GM23248 (cell line): ENCODE measurements at regions not wholly inside any gene's neighbourhood (a gene's known extent, or its start where the extent isn't known, plus 50 kb on each side); places are given as distances from the start of the nearest gene placed in this dataset.

Experiments
- DNase-seq: peaks from one replicate; pipeline ENCODE4 v3.0.0-alpha.2; 2015
- H2AFZ ChIP-seq: fragments of 200-600 bp; sonication (generic); 2 replicates; pipeline ENCODE4 v1.6.1; 2016; ENCODE audit warnings: antibody characterized with exemption
- H3F3A ChIP-seq: fragments of 200-600 bp; sonication (generic); 2 replicates; pipeline ENCODE4 v1.6.1; 2016; ENCODE audit warnings: mild to moderate bottlenecking, antibody characterized with exemption, mixed run types; ENCODE audit not compliant: insufficient read depth
- H3K27ac ChIP-seq: fragments of 200-600 bp; sonication (generic); 2 replicates; pipeline ENCODE4 v1.5.1; 2016; ENCODE audit warnings: mild to moderate bottlenecking
- H3K27me3 ChIP-seq: fragments of 200-600 bp; sonication (generic); replicated peaks from 2 replicates; pipeline ENCODE4 v1.6.1; 2016; ENCODE audit warnings: mild to moderate bottlenecking; ENCODE audit not compliant: insufficient read depth
- H3K36me3 ChIP-seq: fragments of 200-600 bp; sonication (generic); 2 replicates; pipeline ENCODE4 v1.6.1; 2016; ENCODE audit warnings: low read depth, mild to moderate bottlenecking
- H3K4me1 ChIP-seq: fragments of 200-600 bp; sonication (generic); 2 replicates; pipeline ENCODE4 v1.6.1; 2016; ENCODE audit warnings: mild to moderate bottlenecking; ENCODE audit not compliant: insufficient read depth
- H3K4me2 ChIP-seq: fragments of 200-600 bp; sonication (generic); one replicate; pipeline ENCODE4 v1.6.1; 2016; ENCODE audit warnings: mild to moderate bottlenecking; ENCODE audit not compliant: unreplicated experiment
- H3K4me3 ChIP-seq: fragments of 200-600 bp; sonication (generic); 2 replicates; pipeline ENCODE4 v1.5.1; 2016; ENCODE audit warnings: mild to moderate bottlenecking
- H3K79me2 ChIP-seq: fragments of 200-600 bp; sonication (generic); 2 replicates; pipeline ENCODE4 v1.6.1; 2016; ENCODE audit warnings: mild to moderate bottlenecking; ENCODE audit not compliant: insufficient read depth
- H3K9ac ChIP-seq: fragments of 200-600 bp; sonication (generic); 2 replicates; pipeline ENCODE4 v1.6.1; 2016; ENCODE audit warnings: mild to moderate bottlenecking
- H3K9me2 ChIP-seq: fragments of 200-600 bp; sonication (generic); 2 replicates; pipeline ENCODE4 v1.6.1; 2016; ENCODE audit warnings: mixed run types, mild to moderate bottlenecking, moderate library complexity; ENCODE audit not compliant: insufficient read depth
- H3K9me3 ChIP-seq: fragments of 200-600 bp; sonication (generic); one replicate; pipeline ENCODE4 v1.6.1; 2017; ENCODE audit warnings: low read depth
- H4K20me1 ChIP-seq: fragments of 200-600 bp; sonication (generic); 2 replicates; pipeline ENCODE4 v1.6.0; 2016; ENCODE audit not compliant: insufficient read depth
- EZH2 ChIP-seq: fragments of 200-600 bp; sonication (generic); IDR thresholded peaks from 2 replicates; pipeline ENCODE4 v1.6.1; 2018; ENCODE audit warnings: antibody characterized with exemption, mild to moderate bottlenecking; ENCODE audit not compliant: insufficient read depth, poor library complexity, severe bottlenecking
- EZH2phosphoT487 ChIP-seq: fragments of 200-600 bp; sonication (generic); IDR thresholded peaks from 2 replicates; pipeline ENCODE4 v1.6.1; 2018; ENCODE audit warnings: antibody characterized with exemption, moderate library complexity, mild to moderate bottlenecking, low read depth; ENCODE audit not compliant: insufficient read depth
- WGBS, 2 experiments: methylation state at CpG; one replicate each; pipeline ENCODE4 v1.1.6; 2015 to 2017; ENCODE audit warnings: low lambda C conversion rate in 2 of 2, low coverage in 1 of 2; ENCODE audit errors: missing lambda C conversion rate in 2 of 2; 5-methylcytosine and 5-hydroxymethylcytosine counted together
- in situ Hi-C: fragments of 300-500 bp; cut with MboI; formaldehyde crosslinking; loops from 2 replicates; pipeline ENCODE4 v1.15.0; 2020

GRCh38 chr12:118494776-118495175 lies 118.4 kb downstream of the SUDS3 start:
- Histone ChIP-seq H3K9me2 (no peaks in the 10 kb centered on the region), H3F3A (no peaks in the 10 kb centered on the region), H4K20me1 (no peaks in the 10 kb centered on the region), H3K79me2 (no peaks in the 10 kb centered on the region), H3K27me3 (no peaks in the 10 kb centered on the region), H3K36me3 (no peaks in the 10 kb centered on the region), H3K9ac (no peak overlapping the region), H3K4me2 (no peak overlapping the region), H3K27ac (no peak overlapping the region), H3K9me3 (no peaks in the 10 kb centered on the region), H2AFZ (no peak overlapping the region), H3K4me3 (no peak overlapping the region), H3K4me1 (no peaks in the 10 kb centered on the region)
- WGBS, 2 experiments = 31 to 35% methylated on average over 3 of the region's 3 CpGs
- TF ChIP-seq EZH2 (no peak), EZH2phosphoT487 (no peak)
- in situ Hi-C loops = no loop called here
- DNase-seq = peak; percentile 5

- no peak for DNase-seq
- TF ChIP-seq EZH2 (no peak), EZH2phosphoT487 (no peak)
- Histone ChIP-seq H2AFZ (no peak overlapping the region), H3K79me2 (no peaks in the 10 kb centered on the region), H3K4me3 (no peak overlapping the region), H3K9me3 (no peaks in the 10 kb centered on the region), H3K9ac (no peak overlapping the region), H3K4me2 (no peak overlapping the region), H3K4me1 (no peaks in the 10 kb centered on the region), H3K9me2 (no peaks in the 10 kb centered on the region), H4K20me1 (no peaks in the 10 kb centered on the region), H3K27ac (no peak overlapping the region), H3F3A (no peaks in the 10 kb centered on the region), H3K27me3 (no peaks in the 10 kb centered on the region), H3K36me3 (no peaks in the 10 kb centered on the region)
- in situ Hi-C loops = no loop called here
- 13 to 16% methylated on average over 2 of the region's 2 CpGs for WGBS, 2 experiments
Observed at GRCh38 chr12:118495296-118495695, 118.9 kb downstream of the SUDS3 start.

GRCh38 chr12:118498171-118498570 lies 121.8 kb downstream of the SUDS3 start:
- DNase-seq = no peak
- H3K27ac ChIP-seq = no peak overlapping the region
- no peaks in the 10 kb centered on the region for H3K4me1 ChIP-seq

GRCh38 chr12:118500299-118500698 lies 123.9 kb downstream of the SUDS3 start:
- Histone ChIP-seq H3K4me1 (no peaks in the 10 kb centered on the region), H3K36me3 (no peaks in the 10 kb centered on the region), H3K4me2 (no peak overlapping the region), H3F3A (no peaks in the 10 kb centered on the region), H3K4me3 (no peak overlapping the region), H3K9ac (no peak overlapping the region), H3K9me3 (no peaks in the 10 kb centered on the region), H3K9me2 (no peaks in the 10 kb centered on the region), H3K79me2 (no peaks in the 10 kb centered on the region), H4K20me1 (no peaks in the 10 kb centered on the region), H2AFZ (no peak overlapping the region), H3K27ac (no peak overlapping the region), H3K27me3 (no peaks in the 10 kb centered on the region)
- DNase-seq = no peak
- TF ChIP-seq EZH2 = no peak
- TF ChIP-seq EZH2phosphoT487 = no peak
- in situ Hi-C loops = no loop called here
- 25% methylated on average over 7 of the region's 7 CpGs for WGBS, 2 experiments

More at GRCh38 chr12:118498171-118498570, 121.8 kb downstream of the SUDS3 start:
- Histone ChIP-seq H2AFZ (no peak overlapping the region), H3F3A (no peaks in the 10 kb centered on the region), H4K20me1 (no peaks in the 10 kb centered on the region), H3K79me2 (no peaks in the 10 kb centered on the region), H3K9ac (no peak overlapping the region), H3K9me2 (no peaks in the 10 kb centered on the region), H3K4me2 (no peak overlapping the region), H3K36me3 (no peaks in the 10 kb centered on the region), H3K9me3 (no peaks in the 10 kb centered on the region), H3K27me3 (no peaks in the 10 kb centered on the region), H3K4me3 (no peak overlapping the region)
- in situ Hi-C loops = no loop called here
- whole genome bisulfite sequencing, 2 experiments = 29 to 30% methylated on average over 3 of the region's 3 CpGs
- no peak for TF ChIP-seq EZH2
- TF ChIP-seq EZH2phosphoT487 = no peak

GRCh38 chr12:118501489-118501888 lies 125.1 kb downstream of the SUDS3 start:
- no peak overlapping the region for H3K9ac ChIP-seq
- H3K4me2 ChIP-seq = no peak overlapping the region
- H3K9me2 ChIP-seq = no peaks in the 10 kb centered on the region
- no peaks in the 10 kb centered on the region for H4K20me1 ChIP-seq
- H2AFZ ChIP-seq = no peak overlapping the region
- H3K9me3 ChIP-seq = no peaks in the 10 kb centered on the region
- no peaks in the 10 kb centered on the region for H3K27me3 ChIP-seq
- no peaks in the 10 kb centered on the region for H3F3A ChIP-seq
- WGBS, 2 experiments = 9 to 13% methylated on average over 3 of the region's 3 CpGs
- TF ChIP-seq EZH2 (no peak), EZH2phosphoT487 (no peak)
- no peak overlapping the region for H3K4me3 ChIP-seq
- H3K4me1 ChIP-seq = no peaks in the 10 kb centered on the region
- no peak for DNase-seq
- in situ Hi-C loops = no loop called here
- no peak overlapping the region for H3K27ac ChIP-seq
- no peaks in the 10 kb centered on the region for H3K79me2 ChIP-seq
- H3K36me3 ChIP-seq = no peaks in the 10 kb centered on the region
